Astrocyte (in vitro differentiated cells and primary cell): ENCODE measurements at regions not wholly inside any gene's neighbourhood (a gene's known extent, or its start where the extent isn't known, plus 50 kb on each side); places are given as distances from the start of the nearest gene placed in this dataset.

Experiments
- DNase-seq: peaks from one replicate; pipeline ENCODE4 v3.0.0-alpha.2; 2010; ENCODE audit warnings: low read depth
- FAIRE-seq: peaks from 2 replicates; lab custom pipeline; 2011; peaks lifted over from hg19 to GRCh38; lab: Jason Lieb, UNC
- H2AFZ ChIP-seq: 2 replicates; pipeline ENCODE4 v1.6.0; 2012; ENCODE audit warnings: low read depth, low read length, inconsistent platforms
- H3K27ac ChIP-seq: 2 replicates; pipeline ENCODE4 v1.5.1; 2011; ENCODE audit warnings: low read depth, low read length, inconsistent platforms
- H3K27me3 ChIP-seq: 2 replicates; pipeline ENCODE4 v1.6.0; 2011; ENCODE audit warnings: low read length, inconsistent platforms; ENCODE audit not compliant: insufficient read depth
- H3K36me3 ChIP-seq: 2 replicates; pipeline ENCODE4 v1.5.1; 2011; ENCODE audit warnings: low read length, inconsistent platforms; ENCODE audit not compliant: insufficient read depth
- H3K4me1 ChIP-seq: 2 replicates; pipeline ENCODE4 v1.5.1; 2011; ENCODE audit warnings: low read length, inconsistent platforms; ENCODE audit not compliant: insufficient read depth
- H3K4me2 ChIP-seq: 2 replicates; pipeline ENCODE4 v1.6.0; 2012; ENCODE audit warnings: low read length, inconsistent platforms
- H3K4me3 ChIP-seq: 2 replicates; pipeline ENCODE4 v1.5.1; 2011; ENCODE audit warnings: low read depth, mild to moderate bottlenecking, low read length, inconsistent platforms; ENCODE audit not compliant: insufficient read depth
- H3K79me2 ChIP-seq: 2 replicates; pipeline ENCODE4 v1.6.0; 2012; ENCODE audit warnings: mild to moderate bottlenecking, low read length, inconsistent platforms; ENCODE audit not compliant: insufficient read depth
- H3K9ac ChIP-seq: 2 replicates; pipeline ENCODE4 v1.6.0; 2012; ENCODE audit warnings: mild to moderate bottlenecking, low read length, inconsistent platforms
- H3K9me3 ChIP-seq: 2 replicates; pipeline ENCODE4 v1.5.1; 2012; ENCODE audit warnings: low read depth, mild to moderate bottlenecking, low read length, inconsistent platforms; ENCODE audit not compliant: insufficient read depth
- H4K20me1 ChIP-seq: 2 replicates; pipeline ENCODE4 v1.6.0; 2012; ENCODE audit warnings: low read length, inconsistent platforms; ENCODE audit not compliant: insufficient read depth
- H3K27ac Mint-ChIP-seq: one replicate; pipeline ENCODE4 v1.8.0; 2021; ENCODE audit warnings: mild to moderate bottlenecking, mixed read lengths; ENCODE audit not compliant: unreplicated experiment
- H3K27me3 Mint-ChIP-seq: one replicate; pipeline ENCODE4 v1.8.0; 2021; ENCODE audit warnings: low read depth, mixed read lengths; ENCODE audit not compliant: unreplicated experiment
- H3K36me3 Mint-ChIP-seq: one replicate; pipeline ENCODE4 v1.8.0; 2021; ENCODE audit warnings: low read depth, mixed read lengths; ENCODE audit not compliant: unreplicated experiment
- H3K4me1 Mint-ChIP-seq: one replicate; pipeline ENCODE4 v1.8.0; 2021; ENCODE audit warnings: low read depth, mixed read lengths; ENCODE audit not compliant: unreplicated experiment
- H3K4me3 Mint-ChIP-seq: one replicate; pipeline ENCODE4 v1.8.0; 2021; ENCODE audit warnings: mild to moderate bottlenecking, moderate library complexity, mixed read lengths; ENCODE audit not compliant: unreplicated experiment
- H3K9me3 Mint-ChIP-seq: one replicate; pipeline ENCODE4 v1.8.0; 2021; ENCODE audit warnings: mild to moderate bottlenecking, mixed read lengths; ENCODE audit not compliant: unreplicated experiment
- CTCF ChIP-seq: IDR thresholded peaks from 2 replicates; pipeline ENCODE4 v1.5.1; 2011; ENCODE audit warnings: low read depth, mild to moderate bottlenecking, inconsistent platforms, low read length, moderate library complexity; ENCODE audit not compliant: insufficient read depth
- EZH2 ChIP-seq: IDR thresholded peaks from 2 replicates; pipeline ENCODE4 v1.6.1; 2012; ENCODE audit warnings: mild to moderate bottlenecking, low read length, inconsistent platforms; ENCODE audit not compliant: insufficient read depth

- no peak for TF ChIP-seq EZH2
- TF ChIP-seq CTCF, result no peak
- Histone ChIP-seq H3K4me3 (no peak overlapping the region), H3K27me3 (peaks cover 2% of the 10 kb centered on the region), H3K79me2 (no peaks in the 10 kb centered on the region), H4K20me1 (no peaks in the 10 kb centered on the region), H2AFZ (no peak overlapping the region), H3K4me1 (no peaks in the 10 kb centered on the region), H3K27ac (no peak overlapping the region), H3K9me3 (no peaks in the 10 kb centered on the region), H3K9ac (no peak overlapping the region), H3K36me3 (no peaks in the 10 kb centered on the region), H3K4me2 (no peak overlapping the region)
- H3K4me1 Mint-ChIP-seq, result peaks cover 17% of the 10 kb centered on the region
- peaks cover 19% of the 10 kb centered on the region for H3K27me3 Mint-ChIP-seq
- H3K4me3 Mint-ChIP-seq, result no peak overlapping the region
- DNase-seq, result no peak
- peaks cover 7% of the 10 kb centered on the region for H3K9me3 Mint-ChIP-seq
- no peak for FAIRE-seq
- no peak overlapping the region for H3K27ac Mint-ChIP-seq
- no peaks in the 10 kb centered on the region for H3K36me3 Mint-ChIP-seq
These were observed 183.6 kb upstream of the RAB4A start for GRCh38 chr1:229087339-229087738.

- H3K9me3 Mint-ChIP-seq, result peaks cover under 1% of the 10 kb centered on the region
- H3K4me3 ChIP-seq, result no peak overlapping the region
- H3K4me1 Mint-ChIP-seq, result peaks cover 22% of the 10 kb centered on the region
These were observed 183.0 kb upstream of the RAB4A start for GRCh38 chr1:229087906-229088305.

More at GRCh38 chr1:229087906-229088305, 183.0 kb upstream of the RAB4A start:
- no peak for FAIRE-seq
- Histone ChIP-seq H2AFZ (no peak overlapping the region), H3K27me3 (peaks cover 2% of the 10 kb centered on the region), H3K27ac (no peak overlapping the region), H3K4me2 (no peak overlapping the region), H3K9ac (no peak overlapping the region), H3K36me3 (no peaks in the 10 kb centered on the region), H3K9me3 (no peaks in the 10 kb centered on the region), H4K20me1 (no peaks in the 10 kb centered on the region), H3K4me1 (no peaks in the 10 kb centered on the region), H3K79me2 (no peaks in the 10 kb centered on the region)
- Mint-ChIP-seq H3K36me3 (no peaks in the 10 kb centered on the region), H3K27me3 (peaks cover 25% of the 10 kb centered on the region), H3K4me3 (no peak overlapping the region), H3K27ac (no peak overlapping the region)
- TF ChIP-seq EZH2 (no peak), CTCF (no peak)
- DNase-seq, result no peak
